ENCODE measurements at regions not wholly inside any gene's neighbourhood (a gene's known extent, or its start where the extent isn't known, plus 50 kb on each side); places are given as distances from the start of the nearest gene placed in this dataset.
"Not testable (repeated sequence)": the region's sequence is repeated elsewhere in the genome, so short reads cannot be mapped to it uniquely, and the experiment has no call there.

DNA sequence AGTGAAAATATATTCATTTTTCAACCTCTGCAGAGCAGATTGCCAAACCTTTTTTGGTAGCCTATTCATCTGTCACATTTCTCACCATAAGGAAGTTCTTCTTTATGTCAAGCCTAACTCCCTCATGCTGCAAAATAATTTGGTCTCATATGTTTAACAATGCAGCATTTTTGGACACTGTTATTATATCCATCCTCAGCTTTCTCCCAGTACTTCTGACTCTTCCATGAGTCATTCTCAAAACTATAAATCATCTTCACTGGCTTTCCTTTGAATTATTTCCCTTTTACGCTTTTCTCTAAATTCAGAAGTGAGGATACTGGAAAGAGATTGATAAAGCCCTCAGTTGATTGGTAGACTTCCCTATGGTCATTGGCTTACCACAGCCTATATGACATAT, 192.2 kb downstream of the TPBG start:
- no peak overlapping the region for H3K4me3 ChIP-seq (replicated peaks; ENCODE audit: low read depth, low read length)
- TF ChIP-seq, protein P1, sequence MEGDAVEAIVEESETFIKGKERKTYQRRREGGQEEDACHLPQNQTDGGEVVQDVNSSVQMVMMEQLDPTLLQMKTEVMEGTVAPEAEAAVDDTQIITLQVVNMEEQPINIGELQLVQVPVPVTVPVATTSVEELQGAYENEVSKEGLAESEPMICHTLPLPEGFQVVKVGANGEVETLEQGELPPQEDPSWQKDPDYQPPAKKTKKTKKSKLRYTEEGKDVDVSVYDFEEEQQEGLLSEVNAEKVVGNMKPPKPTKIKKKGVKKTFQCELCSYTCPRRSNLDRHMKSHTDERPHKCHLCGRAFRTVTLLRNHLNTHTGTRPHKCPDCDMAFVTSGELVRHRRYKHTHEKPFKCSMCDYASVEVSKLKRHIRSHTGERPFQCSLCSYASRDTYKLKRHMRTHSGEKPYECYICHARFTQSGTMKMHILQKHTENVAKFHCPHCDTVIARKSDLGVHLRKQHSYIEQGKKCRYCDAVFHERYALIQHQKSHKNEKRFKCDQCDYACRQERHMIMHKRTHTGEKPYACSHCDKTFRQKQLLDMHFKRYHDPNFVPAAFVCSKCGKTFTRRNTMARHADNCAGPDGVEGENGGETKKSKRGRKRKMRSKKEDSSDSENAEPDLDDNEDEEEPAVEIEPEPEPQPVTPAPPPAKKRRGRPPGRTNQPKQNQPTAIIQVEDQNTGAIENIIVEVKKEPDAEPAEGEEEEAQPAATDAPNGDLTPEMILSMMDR (IDR thresholded peaks at IDR 0.05; ENCODE audit: low read length, missing control alignments) = no peak
- DNase-seq (ENCODE audit: low read depth) = peak; percentile 9

DNA sequence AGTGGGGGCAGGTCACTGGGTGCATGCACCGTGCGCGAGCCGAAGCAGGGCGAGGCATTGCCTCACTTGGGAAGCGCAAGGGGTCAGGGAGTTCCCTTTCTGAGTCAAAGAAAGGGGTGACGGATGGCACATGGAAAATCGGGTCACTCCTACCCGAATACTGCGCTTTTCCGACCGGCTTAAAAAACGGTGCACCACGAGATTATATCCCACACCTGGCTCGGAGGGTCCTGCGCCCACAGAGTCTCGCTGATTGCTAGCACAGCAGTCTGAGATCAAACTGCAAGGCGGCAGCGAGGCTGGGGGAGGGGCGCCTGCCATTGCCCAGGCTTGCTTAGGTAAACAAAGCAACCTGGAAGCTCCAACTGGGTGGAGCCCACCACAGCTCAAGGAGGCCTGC, 194.9 kb downstream of the TPBG start:
- not testable (repeated sequence) for DNase-seq (ENCODE audit: low read depth); H3K4me3 ChIP-seq (replicated peaks; ENCODE audit: low read depth, low read length)

DNA sequence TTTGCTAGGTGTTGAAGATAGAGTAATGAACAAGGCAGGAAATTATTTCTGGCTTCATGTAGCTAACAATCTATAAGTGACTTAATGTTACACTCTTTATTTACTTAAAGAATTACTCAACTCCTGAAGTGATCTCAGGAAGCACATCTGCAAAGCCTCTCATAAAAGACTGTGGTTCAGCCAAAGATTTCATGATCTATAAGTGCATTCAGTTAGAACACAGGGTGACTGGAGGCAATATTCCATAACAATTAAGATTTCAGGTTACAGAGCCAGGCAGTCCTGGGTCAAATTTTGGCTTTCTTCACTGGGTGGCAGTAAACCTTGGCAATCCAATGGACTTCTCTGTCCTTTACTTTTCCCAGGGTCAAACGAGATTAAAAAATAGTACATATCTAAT, 204.0 kb downstream of the TPBG start:
- TF ChIP-seq, protein P1 (IDR thresholded peaks at IDR 0.05; ENCODE audit: low read length, missing control alignments) = no peak
- H3K4me3 ChIP-seq (replicated peaks; ENCODE audit: low read depth, low read length) = no peak overlapping the region
- no peak for DNase-seq (ENCODE audit: low read depth)

DNA sequence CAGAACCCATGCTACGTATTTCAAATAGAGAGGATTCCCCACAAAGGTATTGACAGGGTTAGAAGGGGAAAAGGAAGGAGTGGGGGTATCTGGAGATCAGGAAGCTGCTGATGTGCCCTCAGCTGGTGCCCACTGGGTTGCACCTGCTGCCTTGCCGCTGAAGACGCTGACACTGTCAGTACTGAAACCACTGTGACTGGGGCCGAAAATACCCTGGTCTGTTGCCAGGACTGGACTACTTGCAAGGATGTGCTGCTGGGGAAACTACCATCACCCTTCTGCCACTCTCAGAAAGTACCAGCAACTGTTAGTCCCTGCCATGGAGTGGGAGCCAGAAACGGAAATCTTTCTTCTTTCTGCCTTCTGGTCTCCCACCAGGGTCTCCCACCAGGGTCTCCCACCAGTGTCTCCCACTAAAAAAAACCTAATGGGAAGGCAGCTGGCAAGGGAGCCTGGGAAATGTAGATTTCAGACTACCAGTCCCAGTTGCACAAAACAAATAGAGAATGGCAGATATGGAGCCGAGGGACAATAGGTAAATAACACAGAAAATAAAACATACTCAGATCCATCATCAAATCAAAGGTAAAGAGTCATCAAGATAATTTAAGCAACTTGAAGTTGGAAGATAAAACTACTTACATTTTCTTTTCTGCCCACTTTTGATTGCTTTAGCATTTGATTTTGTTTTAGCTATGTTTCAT, 204.8 kb downstream of the TPBG start:
- TF ChIP-seq, protein P1 (IDR thresholded peaks at IDR 0.05; ENCODE audit: low read length, missing control alignments) = no peak
- DNase-seq (ENCODE audit: low read depth) = no peak
- H3K4me3 ChIP-seq (replicated peaks; ENCODE audit: low read depth, low read length) = no peak overlapping the region

DNA sequence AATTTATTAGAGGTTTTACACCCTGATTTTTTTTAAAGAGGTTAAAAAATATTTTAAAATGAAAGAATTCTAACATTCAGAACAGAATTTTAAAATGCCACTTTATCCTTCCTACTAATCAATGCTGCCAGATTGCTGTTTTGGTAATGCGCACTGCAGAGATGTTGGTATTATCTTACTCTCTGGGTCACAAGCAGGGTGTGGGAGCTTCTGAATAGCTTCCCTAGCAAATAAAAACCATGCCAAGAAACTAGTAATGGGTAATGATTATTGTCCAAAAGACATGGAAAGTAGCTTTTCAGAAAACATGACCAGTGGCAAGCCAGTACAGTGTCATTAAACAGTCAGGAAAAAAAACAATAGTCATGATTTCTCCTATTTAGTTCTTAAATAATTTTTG, 205.4 kb downstream of the TPBG start:
- DNase-seq (ENCODE audit: low read depth) = no peak
- H3K4me3 ChIP-seq (replicated peaks; ENCODE audit: low read depth, low read length) = no peak overlapping the region
- TF ChIP-seq, protein P1 (IDR thresholded peaks at IDR 0.05; ENCODE audit: low read length, missing control alignments) = no peak

DNA sequence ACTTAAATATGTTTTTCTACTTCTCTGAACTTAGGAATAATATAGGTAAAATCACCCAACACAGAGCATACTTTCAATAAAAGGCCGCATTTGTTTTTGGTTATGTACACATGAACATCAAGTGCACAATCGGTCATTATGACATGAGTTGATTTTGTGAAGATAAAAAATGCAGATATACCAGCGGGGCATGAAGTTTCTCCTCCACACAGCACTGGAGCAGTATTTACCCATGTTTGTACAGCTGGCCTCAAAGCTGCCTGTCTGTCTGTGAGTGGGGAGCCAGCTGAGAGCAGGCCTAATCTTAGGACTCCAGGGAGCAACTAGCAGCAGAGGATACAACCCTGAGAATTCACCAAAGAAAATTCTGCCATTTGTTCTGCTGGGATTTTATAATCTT, 206.5 kb downstream of the TPBG start:
- no peak overlapping the region for H3K4me3 ChIP-seq (replicated peaks; ENCODE audit: low read depth, low read length)
- TF ChIP-seq, protein P1 (IDR thresholded peaks at IDR 0.05; ENCODE audit: low read length, missing control alignments) = no peak
- no peak for DNase-seq (ENCODE audit: low read depth)

DNA sequence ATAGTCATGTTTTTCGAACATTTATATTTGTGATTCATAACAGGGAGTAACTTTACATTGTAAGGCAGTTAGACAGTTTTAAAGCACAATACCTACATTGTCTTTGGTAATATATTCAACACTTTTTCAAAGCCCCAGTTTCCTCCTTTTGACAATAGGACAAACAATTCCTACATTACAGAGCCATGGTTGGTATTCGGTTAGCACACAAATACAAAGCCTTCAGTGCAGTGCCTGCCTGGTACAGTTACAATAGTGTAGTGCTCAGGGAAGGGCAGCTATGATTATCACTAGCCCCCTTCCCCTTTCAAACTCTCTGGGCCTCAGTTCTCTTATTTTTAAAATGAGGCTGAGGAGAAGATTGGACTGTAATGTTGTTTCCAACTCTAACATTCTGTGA, 207.8 kb downstream of the TPBG start:
- TF ChIP-seq, protein P1 (IDR thresholded peaks at IDR 0.05; ENCODE audit: low read length, missing control alignments) = no peak
- no peak for DNase-seq (ENCODE audit: low read depth)

More for the DNA sequence above, 207.8 kb downstream of the TPBG start:
- H3K4me3 ChIP-seq (replicated peaks; ENCODE audit: low read depth, low read length) = no peak overlapping the region
